Thyroid gland (tissue), 4 donors: ENCODE measurements at regions not wholly inside any gene's neighbourhood (a gene's known extent, or its start where the extent isn't known, plus 50 kb on each side); places are given as distances from the start of the nearest gene placed in this dataset.

ENCODE experiments used
- DNase-seq, 2 donors: peaks; one replicate each; pipeline ENCODE4 v3.0.0-alpha.2; 2019
- H3K27ac ChIP-seq, 3 donors: fragments of 200-600 bp; sonication (generic); 1 replicate in 2 of 3; 2 replicates in 1 of 3; pipeline ENCODE4 v1.5.1; 2016 to 2019; ENCODE audit warnings: mild to moderate bottlenecking in 1 of 3, moderate library complexity in 1 of 3
- H3K27me3 ChIP-seq: fragments of 200-600 bp; sonication (generic); one replicate; pipeline ENCODE4 v1.5.1; 2019
- H3K36me3 ChIP-seq, 2 donors: fragments of 200-600 bp; sonication (generic); one replicate each; pipeline ENCODE4 v1.5.1; 2016 to 2019
- H3K4me1 ChIP-seq, 2 donors: fragments of 200-600 bp; sonication (generic); one replicate each; pipeline ENCODE4 v1.5.1; 2017 to 2019
- H3K4me3 ChIP-seq, 3 donors: fragments of 200-600 bp; sonication (generic); replicated peaks in 1 of 3; 1 replicate in 2 of 3; 2 replicates in 1 of 3; pipeline ENCODE4 v1.5.1; 2016; ENCODE audit warnings: mild to moderate bottlenecking in 1 of 3
- H3K9me3 ChIP-seq: fragments of 200-600 bp; sonication (generic); one replicate; pipeline ENCODE4 v1.5.1; 2017
- POLR2A ChIP-seq, 2 donors: fragments of 450-650 bp; IDR thresholded peaks; one replicate each; pipeline ENCODE4 v1.6.1; 2017; ENCODE audit warnings: antibody characterized with exemption in 2 of 2, mild to moderate bottlenecking in 2 of 2, moderate library complexity in 1 of 2
- WGBS, 2 donors: methylation state at CpG; one replicate each; pipeline ENCODE4 v1.1.5; 2017; 5-methylcytosine and 5-hydroxymethylcytosine counted together
- intact Hi-C: fragments of 100-400 bp; cut with DNase I; formaldehyde crosslinking; loops from one replicate; pipeline ENCODE4 v1.15.1; 2023
- TF ChIP-seq, protein P1 (sequence below), 6 experiments: fragments of 200-600 bp in 3 of 6; fragments of 450-650 bp in 3 of 6; sonication (generic) in 3 of 6; IDR thresholded peaks; one replicate each; pipeline ENCODE4 v1.5.1; 2016 to 2019; ENCODE audit warnings: antibody characterized with exemption in 6 of 6, mild to moderate bottlenecking in 2 of 6, inconsistent platforms in 1 of 6, moderate library complexity in 1 of 6

DNA sequence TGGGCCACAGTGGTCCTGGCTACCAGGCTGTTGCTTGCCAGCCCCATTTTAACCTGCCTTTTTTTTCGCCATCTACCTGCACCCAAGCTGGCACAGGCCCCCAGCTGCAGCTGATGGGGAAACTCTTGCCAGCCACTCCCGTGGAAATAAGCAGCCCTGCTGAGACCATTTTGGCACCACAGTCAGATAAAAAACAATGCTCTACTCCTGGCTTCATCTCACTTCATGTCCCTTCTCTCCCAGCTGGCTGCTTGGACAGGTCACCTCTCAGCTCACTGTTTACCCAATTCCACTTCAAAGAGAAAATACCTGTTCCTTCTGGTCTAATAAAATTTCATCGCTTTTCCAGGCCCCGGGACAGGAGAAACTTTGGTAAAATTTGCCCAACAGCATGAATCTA lies 322.6 kb upstream of the SLC30A5 start:
- DNase-seq, result peak; percentile 5 to 18
- Histone ChIP-seq H3K27me3 (no peaks in the 10 kb centered on the region), H3K4me1 (no peaks in the 10 kb centered on the region), H3K27ac (no peak overlapping the region), H3K36me3 (no peaks in the 10 kb centered on the region), H3K9me3 (no peaks in the 10 kb centered on the region), H3K4me3 (no peak overlapping the region)
- TF ChIP-seq POLR2A (IDR thresholded peaks at IDR 0.05), result no peak
- TF ChIP-seq, protein P1, sequence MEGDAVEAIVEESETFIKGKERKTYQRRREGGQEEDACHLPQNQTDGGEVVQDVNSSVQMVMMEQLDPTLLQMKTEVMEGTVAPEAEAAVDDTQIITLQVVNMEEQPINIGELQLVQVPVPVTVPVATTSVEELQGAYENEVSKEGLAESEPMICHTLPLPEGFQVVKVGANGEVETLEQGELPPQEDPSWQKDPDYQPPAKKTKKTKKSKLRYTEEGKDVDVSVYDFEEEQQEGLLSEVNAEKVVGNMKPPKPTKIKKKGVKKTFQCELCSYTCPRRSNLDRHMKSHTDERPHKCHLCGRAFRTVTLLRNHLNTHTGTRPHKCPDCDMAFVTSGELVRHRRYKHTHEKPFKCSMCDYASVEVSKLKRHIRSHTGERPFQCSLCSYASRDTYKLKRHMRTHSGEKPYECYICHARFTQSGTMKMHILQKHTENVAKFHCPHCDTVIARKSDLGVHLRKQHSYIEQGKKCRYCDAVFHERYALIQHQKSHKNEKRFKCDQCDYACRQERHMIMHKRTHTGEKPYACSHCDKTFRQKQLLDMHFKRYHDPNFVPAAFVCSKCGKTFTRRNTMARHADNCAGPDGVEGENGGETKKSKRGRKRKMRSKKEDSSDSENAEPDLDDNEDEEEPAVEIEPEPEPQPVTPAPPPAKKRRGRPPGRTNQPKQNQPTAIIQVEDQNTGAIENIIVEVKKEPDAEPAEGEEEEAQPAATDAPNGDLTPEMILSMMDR (IDR thresholded peaks at IDR 0.05), result no peak
- intact Hi-C loops, result no loop called here
- WGBS, 2 donors, result 54 to 58% methylated on average over 4 of the region's 4 CpGs

DNA sequence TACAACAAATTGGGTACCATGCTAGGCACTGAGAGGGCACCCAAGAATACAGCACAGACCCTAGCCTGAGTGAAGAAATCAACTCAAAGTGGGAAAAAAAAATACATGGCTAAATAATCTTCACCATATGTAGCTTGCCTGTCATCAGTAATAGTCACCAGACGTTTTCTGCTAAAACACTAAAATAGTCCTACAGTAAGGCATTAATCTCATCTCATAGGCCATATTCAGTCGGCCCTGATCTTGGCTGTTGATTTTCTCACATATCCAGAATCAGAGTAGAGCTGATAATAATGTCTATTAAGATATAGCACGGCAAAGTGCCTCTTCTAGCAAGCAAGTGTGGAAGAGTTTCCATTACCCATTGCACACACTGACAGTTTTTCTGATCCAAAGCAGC lies 322.1 kb upstream of the SLC30A5 start:
- no peak for TF ChIP-seq POLR2A (IDR thresholded peaks at IDR 0.05)
- DNase-seq, result no peak
- H3K27me3 ChIP-seq, result no peaks in the 10 kb centered on the region
- no peaks in the 10 kb centered on the region for H3K4me1 ChIP-seq
- no peak overlapping the region for H3K4me3 ChIP-seq
- 70 to 74% methylated on average over 3 of the region's 3 CpGs for WGBS, 2 donors
- H3K36me3 ChIP-seq, result no peaks in the 10 kb centered on the region
- H3K9me3 ChIP-seq, result no peaks in the 10 kb centered on the region
- H3K27ac ChIP-seq, result no peak overlapping the region
- intact Hi-C loops, result no loop called here

DNA sequence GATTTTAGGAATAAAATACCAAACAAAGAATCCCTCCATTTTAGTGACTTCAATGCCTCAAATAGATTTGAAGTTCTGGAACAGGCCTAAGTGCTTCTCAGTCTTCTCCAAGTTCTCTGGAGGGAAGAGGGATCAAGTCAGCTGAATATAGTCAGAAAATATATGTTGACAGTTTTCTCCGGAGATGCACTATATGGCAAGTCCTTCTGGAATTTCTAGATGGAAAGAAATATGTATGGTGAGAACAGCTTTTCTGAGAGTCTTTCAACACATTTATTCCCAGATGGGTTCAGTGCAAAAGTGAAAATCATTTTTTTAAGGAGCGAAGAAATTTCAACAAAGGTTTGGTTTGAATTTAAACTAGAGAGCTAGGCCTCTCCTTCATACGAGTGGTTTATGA lies 317.4 kb upstream of the SLC30A5 start:
- Histone ChIP-seq H3K27me3 (no peaks in the 10 kb centered on the region), H3K9me3 (no peaks in the 10 kb centered on the region), H3K4me1 (no peaks in the 10 kb centered on the region), H3K4me3 (no peak overlapping the region), H3K27ac (no peak overlapping the region), H3K36me3 (no peaks in the 10 kb centered on the region)
- no peak for DNase-seq
- intact Hi-C loops, result no loop called here
- no peak for TF ChIP-seq POLR2A (IDR thresholded peaks at IDR 0.05)
- TF ChIP-seq, protein P1 (IDR thresholded peaks at IDR 0.05), result no peak
- 89 to 94% methylated on average over 3 of the region's 3 CpGs for WGBS, 2 donors

DNA sequence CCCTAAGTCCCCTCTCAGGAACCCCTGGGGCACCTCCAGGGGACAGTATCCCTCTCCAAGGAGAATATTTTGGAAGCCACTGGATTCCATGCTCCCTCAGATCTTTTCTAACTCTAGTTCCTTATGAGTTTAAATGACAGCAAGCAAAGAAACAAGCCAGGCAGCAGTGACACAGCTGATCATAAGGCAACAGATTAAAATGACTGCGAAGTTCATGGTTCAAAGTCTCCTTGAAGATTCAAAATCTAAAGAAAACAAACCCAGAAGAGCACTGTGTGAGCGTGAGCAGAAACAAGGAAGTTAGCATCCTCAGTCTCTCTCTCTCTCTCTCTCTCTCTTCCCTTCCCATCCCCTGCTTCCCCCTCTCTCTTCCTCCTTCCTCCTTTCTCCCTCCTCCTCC lies 316.7 kb upstream of the SLC30A5 start:
- TF ChIP-seq, protein P1 (IDR thresholded peaks at IDR 0.05), result no peak
- TF ChIP-seq POLR2A (IDR thresholded peaks at IDR 0.05), result no peak
- no peak for DNase-seq
- Histone ChIP-seq H3K4me3 (no peak overlapping the region), H3K9me3 (no peaks in the 10 kb centered on the region), H3K4me1 (no peaks in the 10 kb centered on the region), H3K27me3 (no peaks in the 10 kb centered on the region), H3K36me3 (no peaks in the 10 kb centered on the region), H3K27ac (no peak overlapping the region)
- intact Hi-C loops, result no loop called here
- 73 to 76% methylated on average over 2 of the region's 2 CpGs for WGBS, 2 donors

DNA sequence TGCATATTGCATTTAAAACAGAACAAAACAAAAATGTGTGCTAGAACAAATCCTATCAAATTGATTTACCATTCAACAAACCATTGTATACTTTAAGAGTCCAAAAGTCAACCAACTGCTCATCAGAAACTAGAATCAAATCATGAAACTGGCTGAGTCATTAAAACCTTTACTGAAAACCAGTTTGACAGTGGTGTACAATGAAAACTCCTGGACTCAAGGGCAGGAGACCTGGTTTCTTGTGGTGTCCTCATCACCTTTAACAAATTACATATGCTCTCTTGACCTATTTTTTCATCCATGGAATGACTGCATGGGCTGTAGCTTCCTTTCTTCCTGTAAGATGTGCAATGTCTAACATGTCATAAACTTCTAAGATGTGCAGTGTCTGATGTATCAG lies 315.3 kb upstream of the SLC30A5 start:
- no peak for TF ChIP-seq POLR2A (IDR thresholded peaks at IDR 0.05)
- TF ChIP-seq, protein P1 (IDR thresholded peaks at IDR 0.05), result no peak
- Histone ChIP-seq H3K27ac (no peak overlapping the region), H3K9me3 (no peaks in the 10 kb centered on the region), H3K4me1 (no peaks in the 10 kb centered on the region), H3K4me3 (no peak overlapping the region), H3K27me3 (no peaks in the 10 kb centered on the region), H3K36me3 (no peaks in the 10 kb centered on the region)
- DNase-seq, result no peak
- intact Hi-C loops, result no loop called here
